ENCODE measurements at regions not wholly inside any gene's neighbourhood (a gene's known extent, or its start where the extent isn't known, plus 50 kb on each side); places are given as distances from the start of the nearest gene placed in this dataset.

DNA sequence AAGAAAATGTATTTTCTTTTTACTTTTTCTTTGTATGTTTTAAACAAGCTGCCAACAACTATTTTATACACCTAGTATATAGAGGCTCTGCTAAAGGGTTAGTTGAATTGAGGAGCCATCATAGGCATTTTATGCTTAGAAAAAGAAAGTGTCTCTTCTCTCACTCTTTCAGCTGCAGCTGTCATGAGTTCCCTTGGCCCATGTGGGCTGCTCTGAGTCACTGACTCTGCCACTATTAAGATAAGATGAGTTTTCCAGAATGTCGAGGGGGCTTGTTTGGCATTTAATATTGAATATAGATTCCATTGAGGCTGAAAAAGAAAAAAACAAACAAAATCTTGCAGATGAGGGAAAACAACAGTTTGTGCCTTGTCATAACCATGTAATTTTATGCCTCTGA is 126.0 kb upstream of the PAQR3 start:
- TF ChIP-seq, protein P1, sequence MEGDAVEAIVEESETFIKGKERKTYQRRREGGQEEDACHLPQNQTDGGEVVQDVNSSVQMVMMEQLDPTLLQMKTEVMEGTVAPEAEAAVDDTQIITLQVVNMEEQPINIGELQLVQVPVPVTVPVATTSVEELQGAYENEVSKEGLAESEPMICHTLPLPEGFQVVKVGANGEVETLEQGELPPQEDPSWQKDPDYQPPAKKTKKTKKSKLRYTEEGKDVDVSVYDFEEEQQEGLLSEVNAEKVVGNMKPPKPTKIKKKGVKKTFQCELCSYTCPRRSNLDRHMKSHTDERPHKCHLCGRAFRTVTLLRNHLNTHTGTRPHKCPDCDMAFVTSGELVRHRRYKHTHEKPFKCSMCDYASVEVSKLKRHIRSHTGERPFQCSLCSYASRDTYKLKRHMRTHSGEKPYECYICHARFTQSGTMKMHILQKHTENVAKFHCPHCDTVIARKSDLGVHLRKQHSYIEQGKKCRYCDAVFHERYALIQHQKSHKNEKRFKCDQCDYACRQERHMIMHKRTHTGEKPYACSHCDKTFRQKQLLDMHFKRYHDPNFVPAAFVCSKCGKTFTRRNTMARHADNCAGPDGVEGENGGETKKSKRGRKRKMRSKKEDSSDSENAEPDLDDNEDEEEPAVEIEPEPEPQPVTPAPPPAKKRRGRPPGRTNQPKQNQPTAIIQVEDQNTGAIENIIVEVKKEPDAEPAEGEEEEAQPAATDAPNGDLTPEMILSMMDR (IDR thresholded peaks at IDR 0.05; ENCODE audit: low read depth, low read length), result no peak
- TF ChIP-seq POLR2A (IDR thresholded peaks at IDR 0.05; ENCODE audit: extremely low read depth, insufficient read length) (no peak), MYC (IDR thresholded peaks at IDR 0.05; ENCODE audit: low read depth, low read length) (no peak)
- TF ChIP-seq, protein P2, sequence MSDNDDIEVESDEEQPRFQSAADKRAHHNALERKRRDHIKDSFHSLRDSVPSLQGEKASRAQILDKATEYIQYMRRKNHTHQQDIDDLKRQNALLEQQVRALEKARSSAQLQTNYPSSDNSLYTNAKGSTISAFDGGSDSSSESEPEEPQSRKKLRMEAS (IDR thresholded peaks at IDR 0.05; ENCODE audit: low read depth, low read length), result no peak

All from NB4 (cell line).